Smooth muscle cell (in vitro differentiated cells): ENCODE measurements at regions not wholly inside any gene's neighbourhood (a gene's known extent, or its start where the extent isn't known, plus 50 kb on each side); places are given as distances from the start of the nearest gene placed in this dataset.

Experiments used
- DNase-seq: peaks from one replicate; lab custom pipeline; 2025; ENCODE audit not compliant: unreplicated experiment; lab: John Stamatoyannopoulos, UW
- H2AFZ ChIP-seq: fragments of 200-600 bp; sonication (generic); 2 replicates; pipeline ENCODE4 v1.6.0; 2016; ENCODE audit warnings: antibody characterized with exemption, low read depth, mild to moderate bottlenecking
- H3F3A ChIP-seq: fragments of 200-600 bp; sonication (generic); 2 replicates; pipeline ENCODE4 v1.6.0; 2017; ENCODE audit warnings: antibody characterized with exemption, low read depth
- H3K27ac ChIP-seq: fragments of 200-600 bp; sonication (generic); 2 replicates; pipeline ENCODE4 v1.5.1; 2016; ENCODE audit warnings: low read depth, mild to moderate bottlenecking
- H3K27me3 ChIP-seq: fragments of 200-600 bp; sonication (generic); 2 replicates; pipeline ENCODE4 v1.6.1; 2016; ENCODE audit warnings: low read depth, mild to moderate bottlenecking
- H3K36me3 ChIP-seq: fragments of 200-600 bp; sonication (generic); 2 replicates; pipeline ENCODE4 v1.5.1; 2016; ENCODE audit warnings: low read depth
- H3K4me1 ChIP-seq: fragments of 200-600 bp; sonication (generic); 2 replicates; pipeline ENCODE4 v1.5.1; 2016; ENCODE audit warnings: low read depth
- H3K4me2 ChIP-seq: fragments of 200-600 bp; sonication (generic); 2 replicates; pipeline ENCODE4 v1.6.0; 2016; ENCODE audit warnings: mild to moderate bottlenecking
- H3K4me3 ChIP-seq: fragments of 200-600 bp; sonication (generic); 2 replicates; pipeline ENCODE4 v1.5.1; 2016; ENCODE audit warnings: mild to moderate bottlenecking
- H3K79me2 ChIP-seq: fragments of 200-600 bp; sonication (generic); 2 replicates; pipeline ENCODE4 v1.6.0; 2016; ENCODE audit warnings: low read depth, mild to moderate bottlenecking
- H3K9ac ChIP-seq: fragments of 200-600 bp; sonication (generic); 2 replicates; pipeline ENCODE4 v1.6.0; 2016; ENCODE audit warnings: low read depth
- H3K9me3 ChIP-seq: fragments of 200-600 bp; sonication (generic); replicated peaks from 2 replicates; pipeline ENCODE4 v1.5.1; 2016; ENCODE audit warnings: low read depth
- H4K20me1 ChIP-seq: fragments of 200-600 bp; sonication (generic); 2 replicates; pipeline ENCODE4 v1.6.0; 2016; ENCODE audit warnings: low read depth
- CTCF ChIP-seq: fragments of 200-600 bp; sonication (generic); IDR thresholded peaks from 2 replicates; pipeline ENCODE4 v1.5.1; 2017; ENCODE audit warnings: borderline replicate concordance, mild to moderate bottlenecking, antibody characterized with exemption; ENCODE audit not compliant: insufficient read depth, poor library complexity, severe bottlenecking
- WGBS: methylation state at CpG from one replicate; pipeline ENCODE4 v1.1.7; 2016; ENCODE audit warnings: low lambda C conversion rate; 5-methylcytosine and 5-hydroxymethylcytosine counted together

- no peaks in the 10 kb centered on the region for H3K27me3 ChIP-seq
- no peak overlapping the region for H3K4me2 ChIP-seq
- 95% methylated on average over 2 of the region's 2 CpGs for whole genome bisulfite sequencing
- H3K79me2 ChIP-seq, result no peaks in the 10 kb centered on the region
- H3F3A ChIP-seq, result no peaks in the 10 kb centered on the region
- no peak overlapping the region for H3K27ac ChIP-seq
- TF ChIP-seq CTCF, result no peak
- H3K4me1 ChIP-seq, result no peaks in the 10 kb centered on the region
- H3K9ac ChIP-seq, result no peak overlapping the region
- H3K9me3 ChIP-seq, result no peaks in the 10 kb centered on the region
- H4K20me1 ChIP-seq, result no peaks in the 10 kb centered on the region
- no peak for DNase-seq
- H3K4me3 ChIP-seq, result no peak overlapping the region
- no peak overlapping the region for H2AFZ ChIP-seq
- no peaks in the 10 kb centered on the region for H3K36me3 ChIP-seq
Observed at GRCh38 chr16:26818393-26818792, 248.3 kb upstream of the C16orf82 start.

DNA sequence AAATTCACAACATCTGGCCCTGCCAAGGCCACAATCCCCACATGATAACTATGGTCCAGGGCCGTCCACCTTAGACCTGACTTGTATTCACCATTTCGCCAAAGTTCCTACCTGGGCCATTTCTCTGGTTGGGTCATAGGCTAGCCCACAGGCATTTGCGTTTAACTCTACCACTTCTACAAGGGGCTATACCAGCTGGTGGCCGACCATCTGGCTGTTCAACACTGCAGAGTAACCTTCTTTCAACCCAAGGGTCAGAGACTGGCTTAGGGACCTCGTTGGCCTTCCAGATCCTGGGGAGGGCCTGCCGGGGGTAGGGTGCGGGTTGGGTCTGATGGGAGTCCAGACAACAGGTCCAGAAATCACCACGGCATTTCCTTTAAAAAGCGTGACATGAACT is 242.3 kb upstream of the C16orf82 start:
- Histone ChIP-seq H3K9me3 (no peaks in the 10 kb centered on the region), H3K36me3 (no peaks in the 10 kb centered on the region), H4K20me1 (no peaks in the 10 kb centered on the region), H2AFZ (no peak overlapping the region), H3K4me3 (no peak overlapping the region), H3K27ac (no peak overlapping the region), H3K9ac (no peak overlapping the region), H3K4me2 (no peak overlapping the region), H3K27me3 (no peaks in the 10 kb centered on the region), H3F3A (no peaks in the 10 kb centered on the region), H3K79me2 (no peaks in the 10 kb centered on the region), H3K4me1 (no peaks in the 10 kb centered on the region)
- TF ChIP-seq CTCF, result no peak
- 92% methylated on average over 9 of the region's 9 CpGs for WGBS
- DNase-seq, result no peak

DNA sequence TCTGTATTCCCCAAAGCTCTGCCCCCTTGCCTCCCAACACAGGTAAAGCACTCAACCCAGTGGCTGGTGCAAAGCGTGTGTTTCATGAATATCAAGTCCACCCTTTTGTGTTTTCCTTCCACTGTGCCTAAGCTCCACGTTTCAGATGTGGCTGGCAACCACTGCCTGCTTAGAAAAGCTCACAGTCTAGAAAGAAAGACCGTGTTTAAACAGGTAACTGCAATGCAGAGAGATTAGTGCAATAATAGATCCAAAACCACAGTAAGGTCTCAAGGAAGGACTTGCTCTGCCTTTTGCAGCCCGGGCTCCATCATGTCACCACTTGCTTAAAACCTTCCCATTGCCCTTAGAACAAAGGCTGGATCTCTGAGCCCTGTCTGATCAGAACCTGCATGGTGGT is 240.2 kb upstream of the C16orf82 start:
- H3K79me2 ChIP-seq, result no peaks in the 10 kb centered on the region

More for the DNA sequence above, 240.2 kb upstream of the C16orf82 start:
- Histone ChIP-seq H3F3A (no peaks in the 10 kb centered on the region), H4K20me1 (no peaks in the 10 kb centered on the region), H3K4me1 (no peaks in the 10 kb centered on the region), H3K9ac (no peak overlapping the region), H3K4me2 (no peak overlapping the region), H3K9me3 (no peaks in the 10 kb centered on the region), H2AFZ (no peak overlapping the region), H3K36me3 (no peaks in the 10 kb centered on the region), H3K27ac (no peak overlapping the region), H3K4me3 (no peak overlapping the region), H3K27me3 (no peaks in the 10 kb centered on the region)
- no peak for TF ChIP-seq CTCF
- 77% methylated on average over 4 of the region's 4 CpGs for WGBS
- no peak for DNase-seq
